ENCODE measurements at regions not wholly inside any gene's neighbourhood (a gene's known extent, or its start where the extent isn't known, plus 50 kb on each side); places are given as distances from the start of the nearest gene placed in this dataset.
"Not testable (repeated sequence)": the region's sequence is repeated elsewhere in the genome, so short reads cannot be mapped to it uniquely, and the experiment has no call there.

GRCh38 chr13:90797335-90797734 is 550.2 kb upstream of the MIR17HG start:
- no peak for DNase-seq
- ATAC-seq = no peak

- no peak for ATAC-seq
- no peak for DNase-seq
These were observed 549.1 kb upstream of the MIR17HG start for GRCh38 chr13:90798381-90798780.

- no peak for ATAC-seq
- DNase-seq = no peak
These were observed 547.3 kb upstream of the MIR17HG start for GRCh38 chr13:90800082-90800746.

GRCh38 chr13:90801621-90802020 is 545.9 kb upstream of the MIR17HG start:
- DNase-seq (no peak), ATAC-seq (no peak)

- DNase-seq = no peak
These were observed 544.3 kb upstream of the MIR17HG start for GRCh38 chr13:90803210-90803609.

GRCh38 chr13:90806016-90806615 is 541.4 kb upstream of the MIR17HG start:
- ATAC-seq = no peak
- no peak for DNase-seq

More at GRCh38 chr13:90803210-90803609, 544.3 kb upstream of the MIR17HG start:
- no peak for ATAC-seq

GRCh38 chr13:90806892-90807291 is 540.6 kb upstream of the MIR17HG start:
- DNase-seq (no peak), ATAC-seq (no peak)

GRCh38 chr13:90808838-90809237 is 538.6 kb upstream of the MIR17HG start:
- ATAC-seq = no peak
- DNase-seq = no peak

- no peak for ATAC-seq
- DNase-seq = no peak
These were observed 523.5 kb upstream of the MIR17HG start for GRCh38 chr13:90824032-90824431.

- ATAC-seq (no peak), DNase-seq (no peak)
These were observed 520.8 kb upstream of the MIR17HG start for GRCh38 chr13:90826688-90827087.

GRCh38 chr13:90830782-90831181 is 516.7 kb upstream of the MIR17HG start:
- DNase-seq (no peak), ATAC-seq (no peak)

- ATAC-seq (no peak), DNase-seq (no peak)
These were observed 513.5 kb upstream of the MIR17HG start for GRCh38 chr13:90833951-90834350.

GRCh38 chr13:90834700-90835099 is 512.8 kb upstream of the MIR17HG start:
- ATAC-seq = no peak
- no peak for DNase-seq

- ATAC-seq (no peak), DNase-seq (no peak)
These were observed 511.7 kb upstream of the MIR17HG start for GRCh38 chr13:90835826-90836225.

- ATAC-seq (no peak), DNase-seq (no peak)
These were observed 509.0 kb upstream of the MIR17HG start for GRCh38 chr13:90838317-90838960.

GRCh38 chr13:90839061-90839460 is 508.4 kb upstream of the MIR17HG start:
- no peak for ATAC-seq

GRCh38 chr13:90846936-90847335 is 500.6 kb upstream of the MIR17HG start:
- no peak for DNase-seq
- ATAC-seq = no peak

More at GRCh38 chr13:90839061-90839460, 508.4 kb upstream of the MIR17HG start:
- no peak for DNase-seq

GRCh38 chr13:90853666-90854065 is 493.8 kb upstream of the MIR17HG start:
- DNase-seq, ATAC-seq: not testable (repeated sequence)

GRCh38 chr13:90857921-90858320 is 489.6 kb upstream of the MIR17HG start:
- ATAC-seq = no peak
- DNase-seq = no peak

- no peak for DNase-seq
- no peak for ATAC-seq
These were observed 481.5 kb upstream of the MIR17HG start for GRCh38 chr13:90866006-90866405.

GRCh38 chr13:90867336-90867683 is 480.2 kb upstream of the MIR17HG start:
- ATAC-seq = peak; percentile 55
- DNase-seq = peak; percentile 35

- ATAC-seq (no peak), DNase-seq (peak; percentile 7)
These were observed 479.1 kb upstream of the MIR17HG start for GRCh38 chr13:90868321-90868920.

- DNase-seq (no peak), ATAC-seq (no peak)
These were observed 477.9 kb upstream of the MIR17HG start for GRCh38 chr13:90869580-90869979.

All from stimulated activated naive CD8-positive, alpha-beta T cell treated with anti-CD3 and anti-CD28 coated beads, Interleukin-15, Interleukin-2, amounts not matched to agents 100 U/mL and 50 U/mL, for 24 hours (primary cell).